A673 (cell line): ENCODE measurements at regions not wholly inside any gene's neighbourhood (a gene's known extent, or its start where the extent isn't known, plus 50 kb on each side); places are given as distances from the start of the nearest gene placed in this dataset.

Experiments used
- BruUV-seq: library from RNA; stranded (reverse); fragments of 400-500 nt; replicated peaks from 2 replicates; lab custom pipeline; 2021; lab: Mats Ljungman, UMichigan
- CTCF ChIA-PET: fragments of 300-600 bp; sonication (Branson Sonifier 250); formaldehyde crosslinking; loops from one replicate; lab custom pipeline; 2022; ENCODE audit warnings: antibody characterized with exemption; lab: Charles Lee
- POLR2A ChIA-PET: fragments of 300-600 bp; sonication (Branson Sonifier 250); formaldehyde crosslinking; loops from one replicate; lab custom pipeline; 2022; ENCODE audit warnings: antibody characterized with exemption; ENCODE audit not compliant: low non-redundant PET; lab: Charles Lee
- DNase-seq: peaks from one replicate; pipeline ENCODE4 v3.0.0-alpha.2; 2015; ENCODE audit warnings: low spot score
- H3K27ac ChIP-seq: fragments of 200-600 bp; sonication (generic); 2 replicates; pipeline ENCODE4 v1.5.1; 2016; ENCODE audit warnings: mixed run types, low read depth, mild to moderate bottlenecking, mixed read lengths, antibody characterized with exemption, low read length; ENCODE audit not compliant: poor library complexity, severe bottlenecking
- H3K27me3 ChIP-seq: fragments of 200-600 bp; sonication (generic); replicated peaks from 2 replicates; pipeline ENCODE4 v1.6.1; 2017; ENCODE audit warnings: mixed run types, low read depth, mild to moderate bottlenecking, mixed read lengths, antibody characterized with exemption, low read length; ENCODE audit not compliant: insufficient read depth, poor library complexity
- H3K36me3 ChIP-seq: fragments of 200-600 bp; sonication (generic); 2 replicates; pipeline ENCODE4 v1.6.1; 2016; ENCODE audit warnings: mixed run types, mild to moderate bottlenecking, mixed read lengths, antibody characterized with exemption, low read length; ENCODE audit not compliant: insufficient read depth, poor library complexity, severe bottlenecking
- H3K4me1 ChIP-seq: fragments of 200-600 bp; sonication (generic); 2 replicates; pipeline ENCODE4 v1.6.1; 2017; ENCODE audit warnings: mixed run types, mild to moderate bottlenecking, mixed read lengths, antibody characterized with exemption, low read length; ENCODE audit not compliant: insufficient read depth, poor library complexity, severe bottlenecking
- H3K4me3 ChIP-seq: fragments of 200-600 bp; sonication (generic); 2 replicates; pipeline ENCODE4 v1.5.1; 2016; ENCODE audit warnings: low read depth, mixed run types, mild to moderate bottlenecking, mixed read lengths, low read length; ENCODE audit not compliant: poor library complexity, severe bottlenecking
- H3K9me3 ChIP-seq: fragments of 200-600 bp; sonication (generic); 2 replicates; pipeline ENCODE4 v1.6.1; 2016; ENCODE audit warnings: mixed run types, low read depth, mild to moderate bottlenecking, mixed read lengths, antibody characterized with exemption, low read length; ENCODE audit not compliant: poor library complexity, severe bottlenecking
- EZH2 ChIP-seq: fragments of 200-600 bp; sonication (generic); IDR thresholded peaks from 2 replicates; pipeline ENCODE4 v1.6.1; 2017; ENCODE audit warnings: borderline replicate concordance, low read depth, mild to moderate bottlenecking, mixed read lengths, antibody characterized with exemption, low read length; ENCODE audit not compliant: poor library complexity, severe bottlenecking
- intact Hi-C: fragments of 100-400 bp; cut with micrococcal nuclease; formaldehyde crosslinking; loops from one replicate; pipeline ENCODE4 v1.10.0; 2022; ENCODE audit not compliant: unreplicated experiment
- TF ChIP-seq, protein P1 (sequence below): fragments of 300-800, 200-600 bp; sonication (generic); conservative IDR thresholded peaks from 2 replicates; pipeline ENCODE4 v1.5.1; 2017; ENCODE audit warnings: low read depth, mild to moderate bottlenecking, antibody characterized with exemption, low read length, moderate library complexity, mixed read lengths

DNA sequence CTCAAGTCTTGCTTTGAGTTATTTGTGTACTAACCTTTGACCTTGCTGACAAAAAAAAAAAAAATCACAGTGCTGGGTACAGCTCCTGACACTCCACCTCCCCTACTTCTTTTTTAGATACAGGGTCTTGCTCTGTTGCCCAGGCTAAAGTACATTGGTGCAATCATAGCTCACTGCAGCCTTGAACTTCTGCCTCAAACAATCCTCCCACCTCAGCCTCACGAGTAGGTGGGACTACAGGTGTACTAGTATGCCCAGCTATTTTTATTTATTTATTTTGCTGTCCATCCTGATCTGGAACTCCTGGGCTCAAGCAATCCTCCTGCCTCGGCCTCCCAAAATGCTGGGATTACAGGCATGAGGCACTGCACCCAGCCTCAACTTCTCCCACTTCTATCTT, 57.2 kb upstream of the KCNMB1 start:
- no peaks in the 10 kb centered on the region for H3K4me1 ChIP-seq
- no peaks in the 10 kb centered on the region for H3K27me3 ChIP-seq
- no peak overlapping the region for H3K27ac ChIP-seq
- TF ChIP-seq, protein P1, sequence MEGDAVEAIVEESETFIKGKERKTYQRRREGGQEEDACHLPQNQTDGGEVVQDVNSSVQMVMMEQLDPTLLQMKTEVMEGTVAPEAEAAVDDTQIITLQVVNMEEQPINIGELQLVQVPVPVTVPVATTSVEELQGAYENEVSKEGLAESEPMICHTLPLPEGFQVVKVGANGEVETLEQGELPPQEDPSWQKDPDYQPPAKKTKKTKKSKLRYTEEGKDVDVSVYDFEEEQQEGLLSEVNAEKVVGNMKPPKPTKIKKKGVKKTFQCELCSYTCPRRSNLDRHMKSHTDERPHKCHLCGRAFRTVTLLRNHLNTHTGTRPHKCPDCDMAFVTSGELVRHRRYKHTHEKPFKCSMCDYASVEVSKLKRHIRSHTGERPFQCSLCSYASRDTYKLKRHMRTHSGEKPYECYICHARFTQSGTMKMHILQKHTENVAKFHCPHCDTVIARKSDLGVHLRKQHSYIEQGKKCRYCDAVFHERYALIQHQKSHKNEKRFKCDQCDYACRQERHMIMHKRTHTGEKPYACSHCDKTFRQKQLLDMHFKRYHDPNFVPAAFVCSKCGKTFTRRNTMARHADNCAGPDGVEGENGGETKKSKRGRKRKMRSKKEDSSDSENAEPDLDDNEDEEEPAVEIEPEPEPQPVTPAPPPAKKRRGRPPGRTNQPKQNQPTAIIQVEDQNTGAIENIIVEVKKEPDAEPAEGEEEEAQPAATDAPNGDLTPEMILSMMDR = no peak
- TF ChIP-seq EZH2 = no peak
- CTCF ChIA-PET = interaction anchor here (0.7 kb wide), 1 partner anchor 18 kb away, joined by 3 read pairs; no protein-coding TSS in a partner anchor
- H3K4me3 ChIP-seq = no peak overlapping the region
- intact Hi-C loops = no loop called here
- no TSS peak for BruUV-seq
- no peak for DNase-seq
- POLR2A ChIA-PET = no interaction called here
- no peaks in the 10 kb centered on the region for H3K9me3 ChIP-seq
- H3K36me3 ChIP-seq = no peaks in the 10 kb centered on the region

DNA sequence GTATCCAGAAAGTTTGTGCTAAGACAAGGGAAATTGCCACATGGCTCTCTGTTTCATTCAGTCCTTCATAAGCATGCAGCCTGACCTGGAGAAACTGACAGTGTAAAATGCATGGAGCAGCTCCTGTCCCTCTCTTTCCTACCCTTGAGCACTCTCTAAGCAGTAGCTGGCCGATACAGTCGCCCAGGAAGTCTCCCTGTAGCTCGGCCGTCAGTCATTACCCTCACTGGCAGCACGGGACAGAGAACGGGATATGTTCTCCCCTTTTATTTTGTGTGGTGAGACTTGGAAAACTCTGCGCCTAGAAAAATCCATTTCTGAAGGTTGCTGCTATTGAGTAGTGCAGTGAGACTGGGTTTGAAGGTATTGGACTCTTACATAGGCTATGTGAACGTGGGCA, 56.8 kb upstream of the KCNMB1 start:
- BruUV-seq = no TSS peak
- intact Hi-C loops = no loop called here

DNA sequence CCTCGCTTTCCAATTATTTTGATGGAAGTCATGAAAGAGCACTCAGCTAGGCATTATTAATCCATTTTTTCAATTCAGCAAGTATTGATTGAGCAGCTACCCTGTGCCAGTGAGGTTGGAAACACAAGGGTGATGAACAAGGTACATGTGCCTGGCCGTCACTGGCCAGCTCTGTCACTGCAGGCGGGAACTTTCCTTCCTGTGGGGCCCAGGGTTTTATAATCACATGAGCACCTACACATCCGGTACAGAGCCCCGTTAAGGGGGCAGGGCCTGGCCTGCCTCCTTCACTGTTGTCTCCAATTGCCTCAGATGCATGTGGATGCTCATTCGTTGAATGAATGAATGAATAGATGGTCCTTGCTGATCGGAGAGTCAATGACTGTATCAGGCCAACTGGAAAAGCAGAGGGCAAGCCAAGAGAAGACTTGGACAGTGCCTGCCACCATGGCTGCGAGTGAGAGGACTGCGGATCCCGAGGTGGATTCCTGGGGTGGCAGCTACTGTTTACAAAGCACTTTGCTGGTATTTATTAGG, 55.9 kb upstream of the KCNMB1 start:
- DNase-seq = no peak
- Histone ChIP-seq H3K4me3 (no peak overlapping the region), H3K4me1 (no peaks in the 10 kb centered on the region), H3K36me3 (no peaks in the 10 kb centered on the region), H3K9me3 (no peaks in the 10 kb centered on the region), H3K27me3 (no peaks in the 10 kb centered on the region), H3K27ac (no peak overlapping the region)
- CTCF ChIA-PET = no interaction called here
- no TSS peak for BruUV-seq
- POLR2A ChIA-PET = no interaction called here
- intact Hi-C loops = no loop called here
- no peak for TF ChIP-seq EZH2
- TF ChIP-seq, protein P1 = no peak

More for the DNA sequence above, 56.8 kb upstream of the KCNMB1 start:
- Histone ChIP-seq H3K4me1 (no peaks in the 10 kb centered on the region), H3K27ac (no peak overlapping the region), H3K4me3 (no peak overlapping the region), H3K9me3 (no peaks in the 10 kb centered on the region), H3K27me3 (no peaks in the 10 kb centered on the region), H3K36me3 (no peaks in the 10 kb centered on the region)
- CTCF ChIA-PET = interaction anchor here (0.7 kb wide), 1 partner anchor 18 kb away, joined by 3 read pairs; no protein-coding TSS in a partner anchor
- TF ChIP-seq EZH2 = no peak
- TF ChIP-seq, protein P1 = no peak
- no peak for DNase-seq
- POLR2A ChIA-PET = no interaction called here
